Osteoblast (primary cell): ENCODE measurements at regions not wholly inside any gene's neighbourhood (a gene's known extent, or its start where the extent isn't known, plus 50 kb on each side); places are given as distances from the start of the nearest gene placed in this dataset.
A peak's percentile ranks its signal among the peaks of the same experiment; 100 is the strongest.

ENCODE experiments used
- DNase-seq: peaks from one replicate; pipeline ENCODE4 v3.0.0; 2011; ENCODE audit warnings: low spot score, mixed read lengths; ENCODE audit not compliant: insufficient read length; ENCODE audit errors: missing footprints
- H2AFZ ChIP-seq: 2 replicates; pipeline ENCODE4 v1.6.0; 2011; ENCODE audit warnings: mild to moderate bottlenecking, low read length
- H3K27ac ChIP-seq: 2 replicates; pipeline ENCODE4 v1.5.1; 2011; ENCODE audit warnings: mild to moderate bottlenecking, low read depth, low read length, moderate library complexity
- H3K27me3 ChIP-seq: 2 replicates; pipeline ENCODE4 v1.6.0; 2012; ENCODE audit warnings: mild to moderate bottlenecking, control low read depth, inconsistent platforms, low read length, moderate library complexity; ENCODE audit not compliant: insufficient read depth
- H3K36me3 ChIP-seq: 2 replicates; pipeline ENCODE4 v1.5.1; 2011; ENCODE audit warnings: mild to moderate bottlenecking, low read length, control low read depth, moderate library complexity; ENCODE audit not compliant: insufficient read depth
- H3K4me1 ChIP-seq: 2 replicates; pipeline ENCODE4 v1.5.1; 2011; ENCODE audit warnings: mild to moderate bottlenecking, low read length, control low read depth, moderate library complexity; ENCODE audit not compliant: insufficient read depth
- H3K4me2 ChIP-seq: 2 replicates; pipeline ENCODE4 v1.6.0; 2011; ENCODE audit warnings: mild to moderate bottlenecking, low read length; ENCODE audit not compliant: insufficient read depth
- H3K4me3 ChIP-seq: fragments of 200-600 bp; sonication (generic); 3 replicates; pipeline ENCODE4 v1.5.1; 2012; ENCODE audit warnings: mild to moderate bottlenecking, low read length, inconsistent platforms; ENCODE audit not compliant: insufficient read depth
- H3K79me2 ChIP-seq: 2 replicates; pipeline ENCODE4 v1.6.0; 2012; ENCODE audit warnings: mild to moderate bottlenecking, low read length, control low read depth, inconsistent platforms; ENCODE audit not compliant: insufficient read depth
- H3K9me3 ChIP-seq: 2 replicates; pipeline ENCODE4 v1.5.1; 2011; ENCODE audit warnings: low read depth, low read length, control low read depth
- H4K20me1 ChIP-seq: 2 replicates; pipeline ENCODE4 v1.6.0; 2012; ENCODE audit warnings: mild to moderate bottlenecking, low read length, control low read depth; ENCODE audit not compliant: insufficient read depth
- CTCF ChIP-seq: IDR thresholded peaks from 2 replicates; pipeline ENCODE4 v1.5.1; 2011; ENCODE audit warnings: mild to moderate bottlenecking, low read depth, low read length, moderate library complexity; ENCODE audit errors: extremely low read depth

- Histone ChIP-seq H3K27me3 (no peaks in the 10 kb centered on the region), H3K36me3 (no peaks in the 10 kb centered on the region), H3K4me2 (no peak overlapping the region), H3K9me3 (no peaks in the 10 kb centered on the region), H2AFZ (no peak overlapping the region), H3K4me3 (no peak overlapping the region), H3K27ac (no peak overlapping the region), H4K20me1 (no peaks in the 10 kb centered on the region), H3K79me2 (no peaks in the 10 kb centered on the region), H3K4me1 (no peaks in the 10 kb centered on the region)
- no peak for DNase-seq
- no peak for TF ChIP-seq CTCF
These were observed 161.6 kb downstream of the SPATA18 start for GRCh38 chr4:52212702-52213101.

GRCh38 chr4:52231526-52231925 is 180.4 kb downstream of the SPATA18 start:
- no peaks in the 10 kb centered on the region for H3K79me2 ChIP-seq
- H3K27me3 ChIP-seq, result peaks cover 5% of the 10 kb centered on the region
- H3K9me3 ChIP-seq, result no peaks in the 10 kb centered on the region
- no peaks in the 10 kb centered on the region for H3K36me3 ChIP-seq
- H3K4me2 ChIP-seq, result no peak overlapping the region
- no peak for TF ChIP-seq CTCF
- no peaks in the 10 kb centered on the region for H3K4me1 ChIP-seq
- DNase-seq, result no peak
- H3K27ac ChIP-seq, result no peak overlapping the region
- no peak overlapping the region for H2AFZ ChIP-seq
- H3K4me3 ChIP-seq, result no peak overlapping the region
- H4K20me1 ChIP-seq, result no peaks in the 10 kb centered on the region

- no peak for DNase-seq
- Histone ChIP-seq H3K27me3 (peaks cover 5% of the 10 kb centered on the region), H3K79me2 (no peaks in the 10 kb centered on the region), H3K4me1 (no peaks in the 10 kb centered on the region), H3K9me3 (no peaks in the 10 kb centered on the region), H2AFZ (no peak overlapping the region), H3K27ac (no peak overlapping the region), H4K20me1 (no peaks in the 10 kb centered on the region), H3K4me3 (no peak overlapping the region), H3K4me2 (no peak overlapping the region), H3K36me3 (no peaks in the 10 kb centered on the region)
- TF ChIP-seq CTCF, result peak; percentile 53
These were observed 183.7 kb downstream of the SPATA18 start for GRCh38 chr4:52234561-52235440.

- no peak for DNase-seq
- Histone ChIP-seq H3K27ac (no peak overlapping the region), H2AFZ (no peak overlapping the region), H3K4me2 (no peak overlapping the region), H3K36me3 (no peaks in the 10 kb centered on the region), H3K79me2 (no peaks in the 10 kb centered on the region), H3K4me1 (no peaks in the 10 kb centered on the region), H4K20me1 (no peaks in the 10 kb centered on the region), H3K9me3 (no peaks in the 10 kb centered on the region), H3K27me3 (peaks cover 5% of the 10 kb centered on the region), H3K4me3 (no peak overlapping the region)
- no peak for TF ChIP-seq CTCF
These were observed 184.6 kb downstream of the SPATA18 start for GRCh38 chr4:52235552-52236201.
